Hepatocyte (in vitro differentiated cells): ENCODE measurements at regions not wholly inside any gene's neighbourhood (a gene's known extent, or its start where the extent isn't known, plus 50 kb on each side); places are given as distances from the start of the nearest gene placed in this dataset.

ENCODE experiments used
- EZH2 ChIP-seq: fragments of 200-600 bp; sonication (generic); IDR thresholded peaks from 2 replicates; pipeline ENCODE4 v1.6.1; 2016; ENCODE audit warnings: antibody characterized with exemption, mild to moderate bottlenecking, borderline replicate concordance
- EZH2phosphoT487 ChIP-seq: fragments of 200-600 bp; sonication (generic); IDR thresholded peaks from one replicate; pipeline ENCODE4 v1.6.1; 2018; ENCODE audit warnings: antibody characterized with exemption, mild to moderate bottlenecking, low read depth, moderate library complexity; ENCODE audit not compliant: unreplicated experiment, severe bottlenecking
- TF ChIP-seq, protein P1 (sequence below): fragments of 200-600 bp; sonication (generic); IDR thresholded peaks from 2 replicates; pipeline ENCODE4 v1.5.1; 2016; ENCODE audit warnings: antibody characterized with exemption, mild to moderate bottlenecking; ENCODE audit not compliant: poor library complexity

DNA sequence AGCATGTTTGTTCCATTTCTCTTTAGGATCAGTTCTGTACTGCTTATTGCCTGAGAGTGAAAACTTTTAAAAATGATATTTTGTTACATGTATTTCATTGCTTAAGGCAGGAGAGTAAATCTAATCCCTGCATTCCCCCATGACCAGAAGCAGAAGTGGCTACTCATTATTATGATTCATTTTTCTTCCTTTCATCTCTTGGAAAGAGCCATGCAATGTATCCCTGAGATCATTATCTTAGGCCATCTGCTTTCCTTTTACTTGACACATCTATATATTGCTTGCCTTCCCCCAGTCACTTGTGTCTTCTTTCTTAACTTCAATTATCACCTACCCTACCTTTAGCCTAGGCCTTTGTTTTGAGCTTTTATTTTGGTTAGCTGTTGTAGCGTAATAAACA is 430.4 kb upstream of the CHRM3 start:
- TF ChIP-seq, protein P1, sequence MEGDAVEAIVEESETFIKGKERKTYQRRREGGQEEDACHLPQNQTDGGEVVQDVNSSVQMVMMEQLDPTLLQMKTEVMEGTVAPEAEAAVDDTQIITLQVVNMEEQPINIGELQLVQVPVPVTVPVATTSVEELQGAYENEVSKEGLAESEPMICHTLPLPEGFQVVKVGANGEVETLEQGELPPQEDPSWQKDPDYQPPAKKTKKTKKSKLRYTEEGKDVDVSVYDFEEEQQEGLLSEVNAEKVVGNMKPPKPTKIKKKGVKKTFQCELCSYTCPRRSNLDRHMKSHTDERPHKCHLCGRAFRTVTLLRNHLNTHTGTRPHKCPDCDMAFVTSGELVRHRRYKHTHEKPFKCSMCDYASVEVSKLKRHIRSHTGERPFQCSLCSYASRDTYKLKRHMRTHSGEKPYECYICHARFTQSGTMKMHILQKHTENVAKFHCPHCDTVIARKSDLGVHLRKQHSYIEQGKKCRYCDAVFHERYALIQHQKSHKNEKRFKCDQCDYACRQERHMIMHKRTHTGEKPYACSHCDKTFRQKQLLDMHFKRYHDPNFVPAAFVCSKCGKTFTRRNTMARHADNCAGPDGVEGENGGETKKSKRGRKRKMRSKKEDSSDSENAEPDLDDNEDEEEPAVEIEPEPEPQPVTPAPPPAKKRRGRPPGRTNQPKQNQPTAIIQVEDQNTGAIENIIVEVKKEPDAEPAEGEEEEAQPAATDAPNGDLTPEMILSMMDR, result no peak
- no peak for TF ChIP-seq EZH2phosphoT487
- no peak for TF ChIP-seq EZH2
